GM12878 (cell line): ENCODE measurements at regions not wholly inside any gene's neighbourhood (a gene's known extent, or its start where the extent isn't known, plus 50 kb on each side); places are given as distances from the start of the nearest gene placed in this dataset.

Experiments used
- ATAC-seq: fragments of 200-7000 bp; cut with Tn5 transposase; 3 replicates; pipeline ENCODE4 v1.9.1; 2020; ENCODE audit warnings: mild to moderate bottlenecking, moderate library complexity
- BruUV-seq: library from RNA; stranded (reverse); fragments of 400-500 nt; replicated peaks from 2 replicates; lab custom pipeline; 2021; lab: Mats Ljungman, UMichigan
- CTCF ChIA-PET: fragments of 300-600 bp; sonication (Branson Sonifier 250); formaldehyde crosslinking; extraction: SDS; loops from one replicate; lab custom pipeline; 2021; ENCODE audit warnings: inconsistent platforms; lab: Yijun Ruan, JAX
- POLR2A ChIA-PET: fragments of 350-600 bp; formaldehyde crosslinking; extraction: SDS; loops from one replicate; lab custom pipeline; 2021; ENCODE audit warnings: inconsistent platforms; lab: Charles Lee
- RAD21 ChIA-PET: fragments of 300-600 bp; sonication (Branson Sonifier 250); formaldehyde crosslinking; loops from one replicate; lab custom pipeline; 2023; ENCODE audit warnings: antibody characterized with exemption; ENCODE audit not compliant: unreplicated experiment; lab: Charles Lee
- SMC1A ChIA-PET: fragments of 300-600 bp; sonication (Branson Sonifier 250); formaldehyde crosslinking; loops from one replicate; lab custom pipeline; 2023; ENCODE audit not compliant: unreplicated experiment, uncharacterized antibody; lab: Charles Lee
- DNase-seq: peaks from one replicate; pipeline ENCODE4 v3.0.0-alpha.2; 2011; ENCODE audit warnings: low read depth, low spot score
- FAIRE-seq: peaks from 3 replicates; lab custom pipeline; 2011; peaks lifted over from hg19 to GRCh38; lab: Jason Lieb, UNC
- H2AFZ ChIP-seq: 2 replicates; pipeline ENCODE4 v1.6.0; 2011; ENCODE audit warnings: low read depth, low read length, control low read depth; ENCODE audit not compliant: control insufficient read depth
- H3K27ac ChIP-seq: 2 replicates; pipeline ENCODE4 v1.5.1; 2011; ENCODE audit warnings: control low read depth; ENCODE audit not compliant: control insufficient read depth, insufficient read depth
- H3K27me3 ChIP-seq, 2 experiments: replicated peaks in 1 of 2; 2 replicates each; pipeline versions ENCODE4 v1.6.0 to v1.6.1; 2011; ENCODE audit warnings: low read length in 1 of 2; ENCODE audit not compliant: control insufficient read depth in 2 of 2, insufficient read depth in 2 of 2
- H3K36me3 ChIP-seq, 2 experiments: 2 replicates each; pipeline ENCODE4 v1.5.1; 2011; ENCODE audit warnings: low read length in 1 of 2; ENCODE audit not compliant: control insufficient read depth in 2 of 2, insufficient read depth in 2 of 2
- H3K4me1 ChIP-seq: 2 replicates; pipeline ENCODE4 v1.6.1; 2011; ENCODE audit warnings: mild to moderate bottlenecking, low read length, moderate library complexity, mixed read lengths; ENCODE audit not compliant: control insufficient read depth, insufficient read depth
- H3K4me2 ChIP-seq: 2 replicates; pipeline ENCODE4 v1.6.0; 2011; ENCODE audit warnings: control low read depth; ENCODE audit not compliant: control insufficient read depth, insufficient read depth
- H3K4me3 ChIP-seq: fragments of 200-600 bp; sonication (generic); 2 replicates; pipeline ENCODE4 v1.5.1; 2016
- H3K79me2 ChIP-seq: 2 replicates; pipeline ENCODE4 v1.6.0; 2011; ENCODE audit warnings: low read length; ENCODE audit not compliant: control insufficient read depth, insufficient read depth
- H3K9ac ChIP-seq: 2 replicates; pipeline ENCODE4 v1.8.0; 2011; ENCODE audit warnings: low read length, control low read depth, mixed read lengths; ENCODE audit not compliant: control insufficient read depth, insufficient read depth
- H3K9me3 ChIP-seq: replicated peaks from 3 replicates; pipeline ENCODE4 v1.5.1; 2011; ENCODE audit warnings: mild to moderate bottlenecking, low read length; ENCODE audit not compliant: control insufficient read depth, insufficient read depth
- H4K20me1 ChIP-seq: 2 replicates; pipeline ENCODE4 v1.6.0; 2011; ENCODE audit not compliant: control insufficient read depth, insufficient read depth
- CBFB ChIP-seq: IDR thresholded peaks from 2 replicates; pipeline ENCODE4 v1.6.1; 2016; ENCODE audit warnings: antibody characterized with exemption, low read depth
- FOXK2 ChIP-seq: fragments of 450-650 bp; IDR thresholded peaks from 2 replicates; pipeline ENCODE4 v1.6.1; 2017; ENCODE audit warnings: mild to moderate bottlenecking, moderate library complexity
- HSF1 ChIP-seq: fragments of 150-350 bp; IDR thresholded peaks from 2 replicates; pipeline ENCODE4 v1.6.1; 2014; ENCODE audit warnings: mild to moderate bottlenecking, low read depth, low read length
- KLF5 ChIP-seq: fragments of 450-650 bp; IDR thresholded peaks from 2 replicates; pipeline ENCODE4 v1.6.1; 2014; ENCODE audit warnings: mild to moderate bottlenecking; ENCODE audit not compliant: partially characterized antibody
- NR2F1 ChIP-seq: fragments of 450-650 bp; conservative IDR thresholded peaks from 2 replicates; pipeline ENCODE4 v1.6.1; 2017; ENCODE audit warnings: mild to moderate bottlenecking
- ZNF217 ChIP-seq: fragments of 450-650 bp; IDR thresholded peaks from 2 replicates; pipeline ENCODE4 v1.6.1; 2017; ENCODE audit warnings: antibody characterized with exemption, mild to moderate bottlenecking
- WGBS: methylation state at CpG from one replicate; pipeline ENCODE4 v1.1.6; 2016; ENCODE audit warnings: low lambda C conversion rate; ENCODE audit not compliant: insufficient replicate concordance, insufficient coverage; ENCODE audit errors: missing lambda C conversion rate; 5-methylcytosine and 5-hydroxymethylcytosine counted together
- in situ Hi-C: fragments of 300-500 bp; cut with MboI; formaldehyde crosslinking; loops from 9 replicates; pipeline ENCODE4 v1.14.3; 2018; ENCODE audit warnings: mixed read lengths
- intact Hi-C: fragments of 100-400 bp; cut with micrococcal nuclease; formaldehyde crosslinking; loops from one replicate; pipeline ENCODE4 v1.14.2; 2022; ENCODE audit not compliant: unreplicated experiment
- TF ChIP-seq, protein P1 (sequence below): fragments of 150-350 bp; IDR thresholded peaks from 2 replicates; pipeline ENCODE4 v1.6.1; 2016; ENCODE audit warnings: low read depth, low read length
- TF ChIP-seq, protein P2 (sequence below): fragments of 450-650 bp; formaldehyde crosslinking; IDR thresholded peaks from 2 replicates; pipeline ENCODE4 v1.5.0; 2022; ENCODE audit warnings: mild to moderate bottlenecking, missing genetic modification characterization

DNA sequence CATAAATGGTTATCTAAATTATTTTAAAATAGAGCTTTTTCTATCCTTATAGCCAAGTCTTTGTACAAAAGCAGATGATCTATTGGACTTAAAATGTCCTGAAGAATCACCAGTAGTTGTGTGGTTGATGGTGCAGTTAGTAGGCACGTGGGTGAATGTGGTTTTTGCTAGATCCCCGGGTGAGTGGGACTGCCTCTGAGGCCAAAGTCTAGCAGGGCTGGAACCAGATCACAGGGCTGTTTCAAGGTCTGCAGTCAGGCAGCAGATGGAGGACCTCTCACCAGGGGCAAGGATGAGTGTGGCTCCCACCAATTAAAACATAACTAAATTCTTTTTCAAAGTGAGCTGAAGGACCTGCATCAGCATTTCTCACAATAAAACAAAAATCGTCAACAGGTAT is 604.7 kb upstream of the FTMT start:
- in situ Hi-C loops: no loop called here
- intact Hi-C loops: no loop called here
- ChIA-PET RAD21 (no interaction called here), CTCF (no interaction called here), SMC1A (no interaction called here), POLR2A (no interaction called here)
- ATAC-seq (no peak), FAIRE-seq (no peak), DNase-seq (no peak)
- Histone ChIP-seq H3K36me3 (no peaks in the 10 kb centered on the region), H3K27me3 (no peaks in the 10 kb centered on the region), H2AFZ (no peak overlapping the region), H4K20me1 (no peaks in the 10 kb centered on the region), H3K79me2 (no peaks in the 10 kb centered on the region), H3K9me3 (no peaks in the 10 kb centered on the region), H3K9ac (no peak overlapping the region), H3K4me1 (no peaks in the 10 kb centered on the region), H3K4me2 (no peak overlapping the region), H3K4me3 (no peak overlapping the region), H3K27ac (no peak overlapping the region)
- BruUV-seq: no TSS peak
- WGBS: 4% methylated on average over 3 of the region's 3 CpGs
- TF ChIP-seq HSF1 (no peak), CBFB (no peak), KLF5 (no peak), FOXK2 (no peak), ZNF217 (no peak), NR2F1 (no peak)
- TF ChIP-seq, protein P1, sequence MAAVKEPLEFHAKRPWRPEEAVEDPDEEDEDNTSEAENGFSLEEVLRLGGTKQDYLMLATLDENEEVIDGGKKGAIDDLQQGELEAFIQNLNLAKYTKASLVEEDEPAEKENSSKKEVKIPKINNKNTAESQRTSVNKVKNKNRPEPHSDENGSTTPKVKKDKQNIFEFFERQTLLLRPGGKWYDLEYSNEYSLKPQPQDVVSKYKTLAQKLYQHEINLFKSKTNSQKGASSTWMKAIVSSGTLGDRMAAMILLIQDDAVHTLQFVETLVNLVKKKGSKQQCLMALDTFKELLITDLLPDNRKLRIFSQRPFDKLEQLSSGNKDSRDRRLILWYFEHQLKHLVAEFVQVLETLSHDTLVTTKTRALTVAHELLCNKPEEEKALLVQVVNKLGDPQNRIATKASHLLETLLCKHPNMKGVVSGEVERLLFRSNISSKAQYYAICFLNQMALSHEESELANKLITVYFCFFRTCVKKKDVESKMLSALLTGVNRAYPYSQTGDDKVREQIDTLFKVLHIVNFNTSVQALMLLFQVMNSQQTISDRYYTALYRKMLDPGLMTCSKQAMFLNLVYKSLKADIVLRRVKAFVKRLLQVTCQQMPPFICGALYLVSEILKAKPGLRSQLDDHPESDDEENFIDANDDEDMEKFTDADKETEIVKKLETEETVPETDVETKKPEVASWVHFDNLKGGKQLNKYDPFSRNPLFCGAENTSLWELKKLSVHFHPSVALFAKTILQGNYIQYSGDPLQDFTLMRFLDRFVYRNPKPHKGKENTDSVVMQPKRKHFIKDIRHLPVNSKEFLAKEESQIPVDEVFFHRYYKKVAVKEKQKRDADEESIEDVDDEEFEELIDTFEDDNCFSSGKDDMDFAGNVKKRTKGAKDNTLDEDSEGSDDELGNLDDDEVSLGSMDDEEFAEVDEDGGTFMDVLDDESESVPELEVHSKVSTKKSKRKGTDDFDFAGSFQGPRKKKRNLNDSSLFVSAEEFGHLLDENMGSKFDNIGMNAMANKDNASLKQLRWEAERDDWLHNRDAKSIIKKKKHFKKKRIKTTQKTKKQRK: no peak
- TF ChIP-seq, protein P2, sequence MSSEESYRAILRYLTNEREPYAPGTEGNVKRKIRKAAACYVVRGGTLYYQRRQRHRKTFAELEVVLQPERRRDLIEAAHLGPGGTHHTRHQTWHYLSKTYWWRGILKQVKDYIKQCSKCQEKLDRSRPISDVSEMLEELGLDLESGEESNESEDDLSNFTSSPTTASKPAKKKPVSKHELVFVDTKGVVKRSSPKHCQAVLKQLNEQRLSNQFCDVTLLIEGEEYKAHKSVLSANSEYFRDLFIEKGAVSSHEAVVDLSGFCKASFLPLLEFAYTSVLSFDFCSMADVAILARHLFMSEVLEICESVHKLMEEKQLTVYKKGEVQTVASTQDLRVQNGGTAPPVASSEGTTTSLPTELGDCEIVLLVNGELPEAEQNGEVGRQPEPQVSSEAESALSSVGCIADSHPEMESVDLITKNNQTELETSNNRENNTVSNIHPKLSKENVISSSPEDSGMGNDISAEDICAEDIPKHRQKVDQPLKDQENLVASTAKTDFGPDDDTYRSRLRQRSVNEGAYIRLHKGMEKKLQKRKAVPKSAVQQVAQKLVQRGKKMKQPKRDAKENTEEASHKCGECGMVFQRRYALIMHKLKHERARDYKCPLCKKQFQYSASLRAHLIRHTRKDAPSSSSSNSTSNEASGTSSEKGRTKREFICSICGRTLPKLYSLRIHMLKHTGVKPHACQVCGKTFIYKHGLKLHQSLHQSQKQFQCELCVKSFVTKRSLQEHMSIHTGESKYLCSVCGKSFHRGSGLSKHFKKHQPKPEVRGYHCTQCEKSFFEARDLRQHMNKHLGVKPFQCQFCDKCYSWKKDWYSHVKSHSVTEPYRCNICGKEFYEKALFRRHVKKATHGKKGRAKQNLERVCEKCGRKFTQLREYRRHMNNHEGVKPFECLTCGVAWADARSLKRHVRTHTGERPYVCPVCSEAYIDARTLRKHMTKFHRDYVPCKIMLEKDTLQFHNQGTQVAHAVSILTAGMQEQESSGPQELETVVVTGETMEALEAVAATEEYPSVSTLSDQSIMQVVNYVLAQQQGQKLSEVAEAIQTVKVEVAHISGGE (CRISPR knock-in tag): no peak
